ENCODE measurements at regions not wholly inside any gene's neighbourhood (a gene's known extent, or its start where the extent isn't known, plus 50 kb on each side); places are given as distances from the start of the nearest gene placed in this dataset.

DNA sequence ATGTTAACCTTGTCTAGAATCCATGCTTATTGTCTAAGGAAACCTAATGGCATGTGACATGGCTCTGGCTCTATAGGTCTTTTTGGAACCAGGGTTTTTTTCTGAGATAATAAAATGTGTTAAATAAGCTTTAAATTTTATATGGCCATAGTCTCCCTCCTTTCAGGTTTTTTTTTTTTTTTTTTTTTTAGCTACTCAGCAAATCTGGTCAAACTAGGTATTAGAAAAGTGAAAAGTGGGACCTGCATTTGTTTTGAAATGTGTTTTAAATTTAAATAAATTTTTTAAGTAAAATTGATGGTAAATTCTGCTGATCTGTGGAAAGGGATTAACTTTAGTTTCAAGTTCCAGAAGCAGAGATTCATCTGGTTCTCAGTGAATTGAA is 52.1 kb upstream of the NANOGP8 start:
- TF ChIP-seq, protein P1, sequence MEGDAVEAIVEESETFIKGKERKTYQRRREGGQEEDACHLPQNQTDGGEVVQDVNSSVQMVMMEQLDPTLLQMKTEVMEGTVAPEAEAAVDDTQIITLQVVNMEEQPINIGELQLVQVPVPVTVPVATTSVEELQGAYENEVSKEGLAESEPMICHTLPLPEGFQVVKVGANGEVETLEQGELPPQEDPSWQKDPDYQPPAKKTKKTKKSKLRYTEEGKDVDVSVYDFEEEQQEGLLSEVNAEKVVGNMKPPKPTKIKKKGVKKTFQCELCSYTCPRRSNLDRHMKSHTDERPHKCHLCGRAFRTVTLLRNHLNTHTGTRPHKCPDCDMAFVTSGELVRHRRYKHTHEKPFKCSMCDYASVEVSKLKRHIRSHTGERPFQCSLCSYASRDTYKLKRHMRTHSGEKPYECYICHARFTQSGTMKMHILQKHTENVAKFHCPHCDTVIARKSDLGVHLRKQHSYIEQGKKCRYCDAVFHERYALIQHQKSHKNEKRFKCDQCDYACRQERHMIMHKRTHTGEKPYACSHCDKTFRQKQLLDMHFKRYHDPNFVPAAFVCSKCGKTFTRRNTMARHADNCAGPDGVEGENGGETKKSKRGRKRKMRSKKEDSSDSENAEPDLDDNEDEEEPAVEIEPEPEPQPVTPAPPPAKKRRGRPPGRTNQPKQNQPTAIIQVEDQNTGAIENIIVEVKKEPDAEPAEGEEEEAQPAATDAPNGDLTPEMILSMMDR (IDR thresholded peaks at IDR 0.05; ENCODE audit: insufficient read depth, low read length, poor library complexity, severe bottlenecking) = no peak
- no peak for TF ChIP-seq EZH2phosphoT487 (conservative IDR thresholded peaks at IDR 0.05; ENCODE audit: low read length)

Measured in SU-DHL-6 (cell line).